ENCODE measurements at regions not wholly inside any gene's neighbourhood (a gene's known extent, or its start where the extent isn't known, plus 50 kb on each side); places are given as distances from the start of the nearest gene placed in this dataset.
"Not testable (repeated sequence)": the region's sequence is repeated elsewhere in the genome, so short reads cannot be mapped to it uniquely, and the experiment has no call there.

- TF ChIP-seq CTCF (IDR thresholded peaks at IDR 0.05; ENCODE audit: poor library complexity) (no peak), EZH2 (IDR thresholded peaks at IDR 0.05; ENCODE audit: borderline replicate concordance) (no peak), EZH2phosphoT487 (IDR thresholded peaks at IDR 0.05; ENCODE audit: low read depth, severe bottlenecking, unreplicated experiment) (no peak)
- H3K4me3 ChIP-seq, result no peak overlapping the region
- no peaks in the 10 kb centered on the region for H3K79me2 ChIP-seq
- WGBS (ENCODE audit: low lambda C conversion rate, missing lambda C conversion rate), result 55% methylated on average over 3 of the region's 3 CpGs
- no peak overlapping the region for H3K4me2 ChIP-seq
- H3K9me2 ChIP-seq (replicated peaks; ENCODE audit: insufficient read depth), result no peaks in the 10 kb centered on the region
- H3K27ac ChIP-seq, result no peak overlapping the region
- no peaks in the 10 kb centered on the region for H3K9me3 ChIP-seq (ENCODE audit: low read depth)
- no peaks in the 10 kb centered on the region for H4K20me1 ChIP-seq (ENCODE audit: insufficient read depth, poor library complexity, severe bottlenecking)
- H2AFZ ChIP-seq, result no peak overlapping the region
- no peak for DNase-seq (ENCODE audit: low spot score)
- H3K4me1 ChIP-seq (ENCODE audit: insufficient read depth), result peaks cover 3% of the 10 kb centered on the region
- H3K36me3 ChIP-seq (replicated peaks; ENCODE audit: insufficient read depth, low read depth), result no peaks in the 10 kb centered on the region
- H3K27me3 ChIP-seq, result no peaks in the 10 kb centered on the region
Measured at GRCh38 chr18:8930990-8931616, 171.4 kb upstream of the NDUFV2 start.

DNA sequence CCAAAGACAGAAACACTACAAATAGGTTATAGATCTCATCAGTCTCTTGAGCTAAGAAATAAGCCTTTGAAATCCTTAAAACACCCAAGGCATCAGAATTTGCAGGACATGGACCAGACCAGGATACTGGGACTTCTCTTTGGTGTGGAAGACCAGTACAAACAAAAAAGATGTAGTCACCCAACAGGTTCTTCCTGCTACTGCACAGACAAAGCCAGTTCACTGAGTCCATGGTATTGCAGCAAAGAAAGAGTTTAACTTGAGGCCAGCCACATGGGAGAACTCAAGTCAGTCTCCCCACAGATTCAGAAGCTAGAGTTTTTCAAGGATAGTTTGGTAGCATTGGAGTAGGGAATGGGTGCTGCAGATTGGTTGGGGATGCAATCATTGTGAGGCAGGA is 169.6 kb upstream of the NDUFV2 start:
- Histone ChIP-seq H3K4me2 (no peak overlapping the region), H3K4me1 (ENCODE audit: insufficient read depth) (peaks cover 18% of the 10 kb centered on the region), H3K9me2 (replicated peaks; ENCODE audit: insufficient read depth) (no peaks in the 10 kb centered on the region), H3K9me3 (ENCODE audit: low read depth) (no peaks in the 10 kb centered on the region), H3K4me3 (no peak overlapping the region), H2AFZ (no peak overlapping the region), H3K79me2 (no peaks in the 10 kb centered on the region), H3K27ac (no peak overlapping the region), H4K20me1 (ENCODE audit: insufficient read depth, poor library complexity, severe bottlenecking) (no peaks in the 10 kb centered on the region), H3K36me3 (replicated peaks; ENCODE audit: insufficient read depth, low read depth) (no peaks in the 10 kb centered on the region), H3K27me3 (no peaks in the 10 kb centered on the region)
- TF ChIP-seq CTCF (IDR thresholded peaks at IDR 0.05; ENCODE audit: poor library complexity) (no peak), EZH2phosphoT487 (IDR thresholded peaks at IDR 0.05; ENCODE audit: low read depth, severe bottlenecking, unreplicated experiment) (no peak), EZH2 (IDR thresholded peaks at IDR 0.05; ENCODE audit: borderline replicate concordance) (no peak)
- no peak for DNase-seq (ENCODE audit: low spot score)

DNA sequence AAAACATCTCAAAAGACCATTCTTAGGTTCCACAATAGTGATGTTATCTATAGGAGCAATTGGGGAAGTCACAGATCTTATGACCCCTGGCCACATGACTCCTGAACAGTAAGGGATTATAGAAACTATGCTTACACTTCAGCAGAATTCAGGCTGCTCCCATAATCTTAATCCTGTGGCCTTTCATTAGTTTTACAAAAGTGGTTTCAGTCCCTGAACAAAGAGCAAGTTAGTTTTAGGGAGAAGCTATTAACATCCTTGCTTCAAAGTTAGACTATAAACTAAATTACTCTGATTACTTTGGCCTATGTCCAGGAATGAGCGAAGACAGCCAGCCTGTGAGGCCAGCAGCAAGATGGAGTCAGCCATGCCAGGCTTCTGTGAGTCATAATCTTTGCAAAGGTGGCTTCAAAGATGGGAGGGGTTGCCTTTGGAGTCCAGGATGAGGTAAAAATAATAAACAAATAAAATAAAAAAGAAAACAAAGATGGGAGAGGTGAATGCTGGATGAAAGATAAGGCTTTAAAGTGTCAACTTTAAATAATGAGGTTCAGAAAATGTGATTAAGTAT is 168.7 kb upstream of the NDUFV2 start:
- Histone ChIP-seq H4K20me1 (ENCODE audit: insufficient read depth, poor library complexity, severe bottlenecking) (no peaks in the 10 kb centered on the region), H3K79me2 (no peaks in the 10 kb centered on the region), H3K4me2 (no peak overlapping the region), H3K36me3 (replicated peaks; ENCODE audit: insufficient read depth, low read depth) (no peaks in the 10 kb centered on the region), H3K9me3 (ENCODE audit: low read depth) (no peaks in the 10 kb centered on the region), H3K9me2 (replicated peaks; ENCODE audit: insufficient read depth) (no peaks in the 10 kb centered on the region), H3K4me3 (no peak overlapping the region), H3K27me3 (no peaks in the 10 kb centered on the region), H3K4me1 (ENCODE audit: insufficient read depth) (peaks cover 22% of the 10 kb centered on the region), H3K27ac (no peak overlapping the region), H2AFZ (no peak overlapping the region)
- no peak for TF ChIP-seq EZH2 (IDR thresholded peaks at IDR 0.05; ENCODE audit: borderline replicate concordance)
- no peak for TF ChIP-seq CTCF (IDR thresholded peaks at IDR 0.05; ENCODE audit: poor library complexity)
- TF ChIP-seq EZH2phosphoT487 (IDR thresholded peaks at IDR 0.05; ENCODE audit: low read depth, severe bottlenecking, unreplicated experiment), result no peak
- whole genome bisulfite sequencing (ENCODE audit: low lambda C conversion rate, missing lambda C conversion rate), result 50% methylated on average over 1 of the region's 1 CpG
- DNase-seq (ENCODE audit: low spot score), result no peak

DNA sequence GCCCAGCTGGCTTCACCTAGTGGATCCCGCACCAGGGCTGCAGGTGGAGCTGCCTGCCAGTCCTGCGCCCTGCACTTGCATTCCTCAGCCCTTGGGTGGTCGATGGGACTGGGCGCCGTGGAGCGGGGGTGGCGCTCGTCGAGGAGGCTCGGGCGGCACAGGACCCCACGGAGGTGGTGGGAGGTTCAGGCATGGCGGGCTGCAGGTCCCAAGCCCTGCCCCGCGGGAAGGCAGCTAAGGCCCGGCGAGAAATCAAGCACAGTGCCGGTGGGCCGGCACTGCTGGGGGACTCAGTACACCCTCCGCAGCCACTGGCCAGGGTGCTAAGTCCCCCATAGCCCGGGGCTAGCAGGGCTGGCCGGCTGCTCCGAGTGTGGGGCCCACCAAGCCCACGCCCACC is 167.2 kb upstream of the NDUFV2 start:
- H3K9me3 ChIP-seq (ENCODE audit: low read depth); H3K79me2 ChIP-seq; H3K27me3 ChIP-seq; H2AFZ ChIP-seq; DNase-seq (ENCODE audit: low spot score); H3K36me3 ChIP-seq (replicated peaks; ENCODE audit: insufficient read depth, low read depth); H3K27ac ChIP-seq; H3K9me2 ChIP-seq (replicated peaks; ENCODE audit: insufficient read depth); H4K20me1 ChIP-seq (ENCODE audit: insufficient read depth, poor library complexity, severe bottlenecking); H3K4me3 ChIP-seq; H3K4me2 ChIP-seq: not testable (repeated sequence)
- peaks cover 22% of the 10 kb centered on the region for H3K4me1 ChIP-seq (ENCODE audit: insufficient read depth)
- 100% methylated on average over 18 of the region's 24 CpGs for WGBS (ENCODE audit: low lambda C conversion rate, missing lambda C conversion rate)

Data from hepatocyte (in vitro differentiated cells).